ENCODE measurements at regions not wholly inside any gene's neighbourhood (a gene's known extent, or its start where the extent isn't known, plus 50 kb on each side); places are given as distances from the start of the nearest gene placed in this dataset.

- ATAC-seq (no peak), DNase-seq (no peak)
- Histone ChIP-seq H3K36me3 (ENCODE audit: control insufficient read depth, insufficient read depth, low read length) (no peaks in the 10 kb centered on the region), H3K4me3 (ENCODE audit: low read length) (no peak overlapping the region), H3K4me1 (ENCODE audit: control insufficient read depth, insufficient read depth, low read length) (no peaks in the 10 kb centered on the region), H3K27me3 (ENCODE audit: control insufficient read depth, insufficient read depth, low read length) (no peaks in the 10 kb centered on the region), H3K27ac (ENCODE audit: low read length) (no peak overlapping the region), H3K9me3 (ENCODE audit: control insufficient read depth, insufficient read depth, low read length) (no peaks in the 10 kb centered on the region)
- H3K27ac Mint-ChIP-seq: no peak overlapping the region
- no peak overlapping the region for H3K4me3 Mint-ChIP-seq
- H3K9me3 Mint-ChIP-seq: peaks cover 0 to 2% of the 10 kb centered on the region in 2 donors
- H3K27me3 Mint-ChIP-seq (ENCODE audit: low read depth in 2 of 2): no peaks in the 10 kb centered on the region
- intact Hi-C loops (cut with micrococcal nuclease): no loop called here
- TF ChIP-seq CTCF (IDR thresholded peaks at IDR 0.05): no peak
- H3K4me1 Mint-ChIP-seq: no peaks in the 10 kb centered on the region
- H3K36me3 Mint-ChIP-seq: no peaks in the 10 kb centered on the region
- WGBS (ENCODE audit: insufficient coverage): 39% methylated on average over 2 of the region's 2 CpGs
Measured at GRCh38 chr9:115481769-115482168, 363.8 kb upstream of the TNC start.

- no peaks in the 10 kb centered on the region for H3K4me1 Mint-ChIP-seq
- ATAC-seq (no peak), DNase-seq (no peak)
- H3K9me3 ChIP-seq (ENCODE audit: control insufficient read depth, insufficient read depth, low read length): no peaks in the 10 kb centered on the region
- no peaks in the 10 kb centered on the region for H3K9me3 Mint-ChIP-seq
- intact Hi-C loops (cut with micrococcal nuclease): no loop called here
- H3K27me3 ChIP-seq (ENCODE audit: control insufficient read depth, insufficient read depth, low read length): no peaks in the 10 kb centered on the region
- no peak for TF ChIP-seq CTCF (IDR thresholded peaks at IDR 0.05)
- no peaks in the 10 kb centered on the region for H3K27me3 Mint-ChIP-seq (ENCODE audit: low read depth in 2 of 2)
- H3K36me3 ChIP-seq (ENCODE audit: control insufficient read depth, insufficient read depth, low read length): no peaks in the 10 kb centered on the region
- no peak overlapping the region for H3K4me3 Mint-ChIP-seq
- H3K4me3 ChIP-seq (ENCODE audit: low read length): no peak overlapping the region
- H3K27ac ChIP-seq (ENCODE audit: low read length): no peak overlapping the region
- no peaks in the 10 kb centered on the region for H3K4me1 ChIP-seq (ENCODE audit: control insufficient read depth, insufficient read depth, low read length)
- WGBS (ENCODE audit: insufficient coverage): no CpG with 5 or more reads among the region's 3 CpGs
- H3K27ac Mint-ChIP-seq: no peak overlapping the region
- H3K36me3 Mint-ChIP-seq: no peaks in the 10 kb centered on the region
Measured at GRCh38 chr9:115482747-115483146, 364.8 kb upstream of the TNC start.

GRCh38 chr9:115492869-115493268 is 374.9 kb upstream of the TNC start:
- Mint-ChIP-seq H3K9me3 (peaks cover 0 to 10% of the 10 kb centered on the region in 2 donors), H3K4me1 (no peaks in the 10 kb centered on the region), H3K27me3 (ENCODE audit: low read depth in 2 of 2) (no peaks in the 10 kb centered on the region), H3K27ac (no peak overlapping the region), H3K4me3 (no peak overlapping the region), H3K36me3 (no peaks in the 10 kb centered on the region)
- H3K4me3 ChIP-seq (ENCODE audit: low read length): no peak overlapping the region
- no peaks in the 10 kb centered on the region for H3K36me3 ChIP-seq (ENCODE audit: control insufficient read depth, insufficient read depth, low read length)
- no peak for TF ChIP-seq CTCF (IDR thresholded peaks at IDR 0.05)
- DNase-seq: no peak
- H3K4me1 ChIP-seq (ENCODE audit: control insufficient read depth, insufficient read depth, low read length): no peaks in the 10 kb centered on the region
- no peak for ATAC-seq
- H3K27ac ChIP-seq (ENCODE audit: low read length): no peak overlapping the region
- H3K9me3 ChIP-seq (ENCODE audit: control insufficient read depth, insufficient read depth, low read length): no peaks in the 10 kb centered on the region
- intact Hi-C loops (cut with micrococcal nuclease): no loop called here
- H3K27me3 ChIP-seq (ENCODE audit: control insufficient read depth, insufficient read depth, low read length): no peaks in the 10 kb centered on the region

GRCh38 chr9:115494393-115494792 is 376.4 kb upstream of the TNC start:
- Histone ChIP-seq H3K4me1 (ENCODE audit: control insufficient read depth, insufficient read depth, low read length) (no peaks in the 10 kb centered on the region), H3K9me3 (ENCODE audit: control insufficient read depth, insufficient read depth, low read length) (no peaks in the 10 kb centered on the region), H3K36me3 (ENCODE audit: control insufficient read depth, insufficient read depth, low read length) (no peaks in the 10 kb centered on the region), H3K27me3 (ENCODE audit: control insufficient read depth, insufficient read depth, low read length) (no peaks in the 10 kb centered on the region), H3K27ac (ENCODE audit: low read length) (no peak overlapping the region), H3K4me3 (ENCODE audit: low read length) (no peak overlapping the region)
- DNase-seq (no peak), ATAC-seq (no peak)
- Mint-ChIP-seq H3K27ac (no peak overlapping the region), H3K9me3 (peaks cover 0 to 10% of the 10 kb centered on the region in 2 donors), H3K4me3 (no peak overlapping the region), H3K4me1 (no peaks in the 10 kb centered on the region), H3K36me3 (no peaks in the 10 kb centered on the region), H3K27me3 (ENCODE audit: low read depth in 2 of 2) (no peaks in the 10 kb centered on the region)
- WGBS (ENCODE audit: insufficient coverage): no CpG with 5 or more reads among the region's 1 CpG
- no peak for TF ChIP-seq CTCF (IDR thresholded peaks at IDR 0.05)
- intact Hi-C loops (cut with micrococcal nuclease): no loop called here

Measured in natural killer cell (primary cell).